GM12874 (cell line): ENCODE measurements at regions not wholly inside any gene's neighbourhood (a gene's known extent, or its start where the extent isn't known, plus 50 kb on each side); places are given as distances from the start of the nearest gene placed in this dataset.

Source experiments
- CTCF ChIP-seq: IDR thresholded peaks from 2 replicates; pipeline ENCODE4 v1.5.1; 2011; ENCODE audit warnings: low read depth, mild to moderate bottlenecking, control low read depth, low read length, moderate library complexity; ENCODE audit not compliant: insufficient read depth

GRCh38 chr2:187775196-187775595 is 221.0 kb upstream of the TFPI start:
- no peak for TF ChIP-seq CTCF

GRCh38 chr2:187775651-187776050 is 221.4 kb upstream of the TFPI start:
- TF ChIP-seq CTCF: no peak

- TF ChIP-seq CTCF: no peak
Observed at GRCh38 chr2:187782301-187782700, 228.1 kb upstream of the TFPI start.

- TF ChIP-seq CTCF: no peak
Observed at GRCh38 chr2:187783446-187783845, 229.2 kb upstream of the TFPI start.

- no peak for TF ChIP-seq CTCF
Observed at GRCh38 chr2:187799601-187800000, 245.4 kb upstream of the TFPI start.

- no peak for TF ChIP-seq CTCF
Observed at GRCh38 chr2:187803816-187804215, 249.6 kb upstream of the TFPI start.

- TF ChIP-seq CTCF: no peak
Observed at GRCh38 chr2:187815113-187815512, 260.9 kb upstream of the TFPI start.

- TF ChIP-seq CTCF: no peak
Observed at GRCh38 chr2:187819624-187820023, 265.4 kb upstream of the TFPI start.
